HG03342 (cell line): ENCODE measurements at regions not wholly inside any gene's neighbourhood (a gene's known extent, or its start where the extent isn't known, plus 50 kb on each side); places are given as distances from the start of the nearest gene placed in this dataset.
"Not testable (repeated sequence)": the region's sequence is repeated elsewhere in the genome, so short reads cannot be mapped to it uniquely, and the experiment has no call there.

ENCODE experiments used
- ATAC-seq: cut with Tn5 transposase; IDR thresholded peaks from one replicate; pipeline ENCODE4 v1.9.1; 2021; ENCODE audit warnings: mild to moderate bottlenecking, moderate library complexity; ENCODE audit not compliant: unreplicated experiment

DNA sequence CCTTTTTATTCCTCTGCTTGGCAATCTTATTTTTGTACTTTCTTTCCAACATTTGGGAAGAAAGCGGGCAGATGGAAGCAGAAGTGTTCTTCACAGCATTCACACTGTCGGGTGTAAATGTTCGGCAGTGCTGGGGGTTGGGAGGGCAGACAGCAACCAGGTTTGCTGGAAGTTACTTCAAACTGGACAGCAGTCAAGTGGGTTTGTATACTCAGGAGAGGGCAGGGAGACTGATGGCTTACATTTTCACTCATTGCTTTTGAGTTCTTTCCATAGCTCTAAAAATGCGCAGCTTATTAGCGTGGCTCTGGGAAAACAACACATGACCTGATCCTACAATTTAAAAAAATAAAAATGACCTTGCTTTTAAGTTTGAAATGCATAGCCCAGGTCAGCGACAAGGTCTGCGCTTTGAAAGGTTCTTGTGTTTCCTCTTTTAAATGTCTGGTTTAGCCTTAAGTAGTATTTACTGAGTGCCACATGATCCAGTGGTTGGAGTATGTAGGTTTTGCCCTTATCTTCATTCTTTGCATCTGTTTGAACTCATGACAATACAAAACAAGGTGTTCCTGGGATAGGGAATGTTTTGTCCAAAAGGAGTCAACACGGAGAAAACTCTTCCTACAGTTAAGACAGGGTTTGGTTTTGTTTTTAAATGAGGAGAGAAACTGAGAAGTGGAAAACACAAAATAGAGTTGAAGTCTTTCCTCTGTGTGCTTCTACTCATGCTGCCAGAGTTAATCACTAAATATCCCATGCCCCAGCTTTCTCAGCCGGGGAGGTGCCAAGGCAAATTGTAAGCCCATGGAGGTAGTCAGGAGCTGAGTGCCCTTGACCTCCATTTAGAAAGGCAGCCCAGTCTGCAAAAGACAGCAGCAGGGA lies 132.7 kb upstream of the DMRT1 start:
- no peak for ATAC-seq

DNA sequence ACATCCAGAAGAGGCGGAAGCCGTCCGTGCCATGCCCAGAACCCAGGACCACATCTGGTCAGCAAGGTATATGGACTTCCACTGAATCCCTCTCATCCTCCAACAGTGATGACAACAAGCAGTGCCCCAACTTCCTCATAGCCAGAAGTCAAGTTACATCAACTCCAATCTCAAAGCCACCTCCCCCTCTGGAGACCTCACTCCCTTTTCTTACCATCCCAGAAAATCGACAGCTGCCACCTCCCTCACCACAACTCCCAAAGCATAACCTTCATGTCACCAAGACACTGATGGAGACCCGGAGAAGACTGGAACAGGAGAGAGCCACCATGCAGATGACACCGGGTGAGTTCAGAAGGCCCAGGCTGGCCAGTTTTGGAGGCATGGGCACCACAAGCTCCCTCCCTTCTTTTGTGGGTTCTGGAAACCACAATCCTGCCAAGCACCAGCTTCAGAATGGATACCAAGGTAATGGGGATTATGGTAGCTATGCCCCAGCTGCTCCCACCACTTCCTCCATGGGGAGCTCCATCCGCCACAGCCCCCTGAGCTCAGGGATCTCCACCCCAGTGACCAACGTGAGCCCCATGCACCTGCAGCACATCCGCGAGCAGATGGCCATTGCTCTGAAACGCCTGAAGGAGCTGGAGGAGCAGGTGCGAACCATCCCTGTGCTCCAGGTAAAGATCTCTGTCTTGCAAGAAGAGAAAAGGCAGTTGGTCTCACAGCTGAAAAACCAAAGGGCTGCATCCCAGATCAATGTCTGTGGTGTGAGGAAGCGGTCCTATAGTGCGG lies 130.3 kb upstream of the DMRT1 start:
- ATAC-seq: no peak

DNA sequence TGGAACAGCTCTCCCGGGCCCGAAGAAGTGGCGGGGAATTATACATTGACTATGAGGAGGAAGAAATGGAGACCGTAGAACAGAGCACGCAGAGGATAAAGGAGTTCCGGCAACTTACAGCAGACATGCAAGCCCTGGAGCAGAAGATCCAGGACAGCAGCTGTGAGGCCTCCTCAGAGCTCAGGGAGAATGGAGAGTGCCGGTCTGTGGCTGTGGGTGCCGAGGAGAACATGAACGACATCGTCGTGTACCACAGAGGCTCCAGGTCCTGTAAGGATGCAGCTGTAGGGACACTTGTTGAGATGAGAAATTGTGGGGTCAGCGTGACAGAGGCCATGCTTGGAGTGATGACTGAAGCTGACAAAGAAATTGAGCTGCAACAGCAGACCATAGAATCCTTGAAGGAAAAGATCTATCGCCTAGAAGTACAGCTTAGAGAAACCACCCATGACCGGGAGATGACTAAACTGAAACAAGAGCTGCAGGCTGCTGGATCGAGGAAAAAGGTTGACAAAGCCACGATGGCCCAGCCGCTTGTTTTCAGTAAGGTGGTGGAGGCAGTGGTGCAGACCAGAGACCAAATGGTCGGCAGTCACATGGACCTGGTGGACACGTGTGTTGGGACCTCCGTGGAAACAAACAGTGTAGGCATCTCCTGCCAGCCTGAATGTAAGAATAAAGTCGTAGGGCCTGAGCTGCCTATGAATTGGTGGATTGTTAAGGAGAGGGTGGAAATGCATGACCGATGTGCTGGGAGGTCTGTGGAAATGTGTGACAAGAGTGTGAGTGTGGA lies 129.5 kb upstream of the DMRT1 start:
- no peak for ATAC-seq

DNA sequence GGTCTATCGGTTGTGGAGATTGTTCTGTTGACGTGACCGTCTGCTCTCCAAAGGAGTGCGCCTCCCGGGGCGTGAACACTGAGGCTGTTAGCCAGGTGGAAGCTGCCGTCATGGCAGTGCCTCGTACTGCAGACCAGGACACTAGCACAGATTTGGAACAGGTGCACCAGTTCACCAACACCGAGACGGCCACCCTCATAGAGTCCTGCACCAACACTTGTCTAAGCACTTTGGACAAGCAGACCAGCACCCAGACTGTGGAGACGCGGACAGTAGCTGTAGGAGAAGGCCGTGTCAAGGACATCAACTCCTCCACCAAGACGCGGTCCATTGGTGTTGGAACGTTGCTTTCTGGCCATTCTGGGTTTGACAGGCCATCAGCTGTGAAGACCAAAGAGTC lies 128.9 kb upstream of the DMRT1 start:
- no peak for ATAC-seq

DNA sequence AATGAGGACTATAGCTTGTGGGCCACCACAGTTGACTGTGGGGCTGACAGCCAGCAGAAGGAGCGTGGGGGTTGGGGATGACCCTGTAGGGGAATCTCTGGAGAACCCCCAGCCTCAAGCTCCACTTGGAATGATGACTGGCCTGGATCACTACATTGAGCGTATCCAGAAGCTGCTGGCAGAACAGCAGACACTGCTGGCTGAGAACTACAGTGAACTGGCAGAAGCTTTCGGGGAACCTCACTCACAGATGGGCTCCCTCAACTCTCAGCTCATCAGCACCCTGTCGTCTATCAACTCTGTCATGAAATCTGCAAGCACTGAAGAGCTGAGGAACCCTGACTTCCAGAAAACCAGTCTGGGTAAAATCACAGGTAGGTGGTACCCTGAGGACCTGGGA lies 128.4 kb upstream of the DMRT1 start:
- no peak for ATAC-seq

DNA sequence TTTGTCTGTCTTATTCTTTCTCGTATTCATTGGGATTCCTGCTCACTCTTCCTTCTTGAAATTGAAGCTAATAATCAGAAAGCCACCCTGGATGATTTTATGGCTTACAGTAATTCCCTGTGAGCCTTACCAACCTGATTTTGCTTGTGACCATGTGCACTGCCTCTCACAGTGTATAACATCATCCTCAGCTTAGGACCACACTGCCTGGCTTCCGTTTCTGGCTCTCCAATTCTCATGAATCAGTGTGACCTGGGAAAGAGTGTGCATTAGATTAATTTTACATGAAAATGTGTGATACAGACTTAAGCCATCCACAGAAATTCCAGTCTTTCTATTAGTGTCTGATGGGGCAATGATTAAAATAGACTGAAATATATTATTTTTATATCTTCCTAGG lies 126.8 kb upstream of the DMRT1 start:
- no peak for ATAC-seq

DNA sequence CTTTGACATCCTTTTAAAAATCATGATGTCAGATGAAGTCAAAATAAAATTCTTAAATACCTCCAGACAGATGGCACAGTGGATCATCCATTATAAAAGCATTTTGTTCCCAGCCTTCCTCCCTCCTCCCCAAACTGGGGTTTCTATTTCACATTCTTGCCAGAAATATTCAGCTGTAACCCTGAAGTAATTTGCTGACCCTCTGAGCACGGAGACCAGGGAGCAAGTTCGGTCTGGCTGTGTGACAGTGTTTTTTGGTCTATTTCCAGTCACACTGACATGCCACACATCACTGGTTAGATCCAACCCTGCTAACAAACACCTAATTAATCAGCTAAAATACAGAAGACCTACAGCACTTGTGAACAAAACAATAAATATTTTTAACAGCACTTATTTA lies 126.2 kb upstream of the DMRT1 start:
- no peak for ATAC-seq

DNA sequence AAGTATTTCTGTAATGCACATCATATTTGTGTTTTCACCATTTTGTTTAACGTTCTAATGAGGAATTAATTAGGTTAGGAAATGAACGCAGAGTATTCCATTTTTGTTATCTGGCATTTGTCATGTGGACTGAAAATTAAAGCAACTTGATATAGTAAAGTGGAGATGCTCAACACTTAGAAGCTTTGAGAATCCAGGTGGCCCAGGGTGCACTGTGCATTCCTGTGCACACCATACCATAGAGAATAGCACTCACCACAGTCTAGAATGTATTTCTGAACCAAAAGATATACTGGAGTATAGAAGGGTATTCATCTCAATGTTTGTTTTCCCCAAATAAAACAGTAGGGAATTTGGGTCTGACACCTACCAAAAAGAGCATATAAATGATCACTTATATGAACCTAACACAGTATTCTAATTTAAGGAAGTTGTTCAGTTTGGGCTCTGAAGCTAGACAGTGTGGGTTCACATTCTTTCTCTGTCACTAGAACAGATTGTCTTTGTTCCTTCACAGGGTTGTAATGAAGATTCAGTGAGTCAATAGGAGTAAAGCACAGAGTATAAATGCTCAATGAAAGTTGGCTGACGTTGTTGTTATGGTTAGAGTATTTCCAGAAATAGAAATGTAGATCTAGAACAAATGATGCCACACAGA lies 125.6 kb upstream of the DMRT1 start:
- ATAC-seq: no peak

DNA sequence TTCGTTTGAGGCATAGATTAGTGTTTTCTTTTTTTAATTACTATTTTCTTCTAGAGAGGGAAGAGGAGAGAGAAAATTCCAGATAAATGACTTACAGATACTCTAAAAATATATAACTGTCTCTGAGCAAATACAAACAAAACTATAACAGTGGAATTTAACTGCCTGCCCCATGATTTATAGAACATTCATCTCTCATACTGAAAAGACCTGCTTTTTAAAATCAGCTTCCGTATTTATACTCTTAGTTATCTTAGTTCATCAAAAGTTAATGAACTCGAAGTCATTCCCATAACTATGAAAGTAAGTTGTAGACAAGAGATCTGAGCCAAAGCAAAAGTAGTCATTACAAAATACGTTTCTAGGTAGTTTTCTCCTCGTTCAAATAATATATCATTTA lies 123.8 kb upstream of the DMRT1 start:
- no peak for ATAC-seq

DNA sequence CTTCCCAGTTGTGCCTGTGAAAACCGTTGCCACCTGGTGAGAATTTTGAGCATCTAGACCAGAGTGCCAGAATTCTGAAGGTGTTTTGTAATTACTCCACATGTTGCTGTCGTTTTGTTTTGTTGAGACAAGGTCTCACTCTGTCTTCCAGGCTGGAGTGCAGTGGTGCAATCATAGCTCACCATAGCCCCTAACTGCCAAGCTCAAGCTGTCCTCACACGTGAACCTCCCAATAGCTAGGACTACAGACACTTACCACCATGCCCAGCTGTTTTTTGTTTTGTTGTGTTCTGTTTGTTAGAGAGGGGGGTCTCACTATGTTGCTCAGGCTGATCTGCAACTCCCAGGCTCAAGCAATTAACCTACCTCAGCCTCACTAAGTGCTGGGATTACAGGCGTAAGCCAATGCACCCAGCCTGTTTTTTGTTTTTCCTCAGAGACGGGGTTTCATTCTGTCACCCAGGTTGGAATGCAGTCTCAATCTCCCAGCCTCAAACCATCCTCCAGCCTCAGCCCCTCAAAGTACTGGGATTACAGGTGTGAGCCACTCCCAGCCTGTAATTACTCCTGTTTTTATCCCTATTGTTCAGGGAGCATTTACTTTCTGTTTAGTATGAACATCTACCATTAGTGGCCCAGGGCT lies 121.1 kb upstream of the DMRT1 start:
- ATAC-seq: no peak

DNA sequence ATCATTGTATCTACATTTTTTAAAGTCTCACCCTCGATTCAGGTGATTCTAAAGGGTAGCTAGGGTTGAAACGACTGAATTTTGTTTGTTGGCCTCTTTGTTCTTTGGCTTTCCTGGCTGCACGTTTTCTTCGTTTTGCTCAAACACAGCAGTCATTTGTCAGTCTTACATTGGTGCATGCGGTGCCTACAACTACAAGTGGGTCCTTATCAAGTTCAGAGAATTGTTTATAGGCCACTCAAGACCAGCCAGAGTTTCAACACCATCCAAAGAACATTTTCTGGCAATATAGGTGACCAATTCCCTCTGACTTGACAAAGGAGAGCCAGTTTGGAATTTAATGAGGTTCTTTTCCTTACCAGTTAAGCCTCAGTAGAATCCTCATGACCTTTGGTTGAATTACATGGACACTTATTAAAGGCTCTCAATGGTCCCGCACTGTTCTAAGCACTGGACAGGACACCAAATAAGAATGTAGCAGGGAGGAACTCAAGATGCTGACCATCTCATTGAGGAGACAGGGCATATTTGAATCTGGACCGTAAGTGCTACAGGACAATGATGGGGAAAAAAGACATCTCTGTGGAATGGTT lies 119.0 kb upstream of the DMRT1 start:
- ATAC-seq: no peak

DNA sequence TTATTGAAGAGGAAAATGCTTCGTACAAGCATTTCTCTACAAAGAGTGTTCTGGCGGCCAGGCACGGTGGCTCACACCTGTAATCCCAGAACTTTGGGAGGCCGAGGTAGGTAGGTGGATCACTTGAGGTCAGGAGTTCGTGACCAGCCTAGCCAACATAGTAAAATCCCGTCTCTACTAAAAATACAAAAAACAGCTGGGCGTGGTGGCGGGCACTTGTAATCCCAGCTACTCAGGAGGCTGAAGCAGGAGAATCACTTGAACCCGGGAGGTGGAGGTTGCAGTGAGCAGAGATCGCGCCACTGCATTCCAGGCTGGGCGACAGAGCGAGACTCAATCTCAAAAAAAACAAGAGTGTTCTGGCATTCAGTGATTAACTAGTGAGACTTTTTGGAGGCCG lies 117.0 kb upstream of the DMRT1 start:
- not testable (repeated sequence) for ATAC-seq

DNA sequence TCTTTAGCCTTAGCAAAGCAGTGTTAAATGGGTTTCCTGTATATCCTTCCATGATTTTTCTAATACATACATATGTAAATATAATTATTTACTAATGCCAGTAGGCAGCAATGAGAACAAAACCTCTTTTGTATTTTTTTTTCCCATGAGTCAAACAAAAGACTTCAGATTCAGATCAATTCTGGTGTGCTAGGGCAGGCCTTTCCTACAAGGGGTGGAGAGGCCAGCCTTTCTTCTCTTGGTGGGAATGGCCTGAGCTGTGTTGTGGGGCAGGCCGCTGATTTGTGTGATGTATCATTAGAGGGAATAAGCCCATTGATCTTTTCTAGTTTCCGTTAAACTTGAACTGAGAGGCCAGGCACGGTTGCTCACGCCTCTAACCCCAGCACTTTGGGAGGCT lies 115.5 kb upstream of the DMRT1 start:
- no peak for ATAC-seq

DNA sequence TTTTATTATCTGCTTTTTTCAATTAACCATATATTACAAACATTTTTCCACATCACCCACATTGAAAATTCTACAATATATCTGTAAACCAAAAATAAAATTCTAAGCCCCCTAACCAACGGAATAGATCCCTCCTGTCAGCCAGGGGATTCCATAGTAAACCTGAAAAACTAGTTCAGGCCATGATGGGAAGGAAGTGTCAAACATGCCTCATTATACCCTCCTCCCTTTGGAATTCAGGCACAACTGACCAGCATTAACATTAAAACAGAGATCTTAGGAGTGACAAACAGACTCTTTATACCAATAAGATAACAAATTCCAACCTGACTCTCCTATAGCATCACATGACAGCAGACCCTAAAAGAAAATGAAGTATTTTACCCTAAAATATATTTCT lies 113.7 kb upstream of the DMRT1 start:
- ATAC-seq: no peak

DNA sequence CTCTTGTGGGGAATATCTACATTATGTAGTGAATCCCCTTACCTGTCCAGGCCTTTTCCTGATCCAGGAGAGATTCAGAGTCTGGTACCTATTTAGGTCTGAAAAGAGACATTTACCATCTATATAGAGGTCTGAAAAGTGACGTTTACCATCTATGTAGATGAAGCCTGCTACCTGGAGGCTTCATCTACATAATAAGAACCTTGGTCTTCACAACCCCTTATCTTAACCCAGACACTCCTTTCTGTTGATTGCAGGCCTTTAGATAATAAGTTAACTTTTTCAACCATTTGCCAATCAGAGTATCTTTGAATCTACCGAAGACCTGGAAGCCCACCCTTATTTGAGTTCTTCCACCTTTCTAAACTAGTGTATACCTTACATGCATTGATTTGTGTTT lies 113.0 kb upstream of the DMRT1 start:
- ATAC-seq: no peak

DNA sequence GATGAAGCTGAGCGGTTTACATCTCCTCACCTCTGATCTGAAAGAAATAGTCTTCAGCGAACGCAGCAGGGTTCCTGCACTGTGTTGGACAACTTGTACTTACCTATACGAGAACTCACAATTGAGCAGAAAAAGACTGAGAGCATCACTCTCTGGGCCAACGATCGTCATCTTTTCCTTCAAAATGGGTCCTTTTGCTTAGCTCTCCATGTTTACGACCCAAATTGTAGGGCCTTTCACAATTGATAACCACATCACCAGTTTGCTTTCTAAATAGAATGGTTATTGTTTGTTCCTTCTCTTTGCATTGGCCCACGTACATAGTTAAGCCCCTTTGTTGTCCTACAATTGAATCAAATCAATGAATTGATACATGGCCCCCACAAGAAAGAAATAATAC lies 110.0 kb upstream of the DMRT1 start:
- no peak for ATAC-seq

DNA sequence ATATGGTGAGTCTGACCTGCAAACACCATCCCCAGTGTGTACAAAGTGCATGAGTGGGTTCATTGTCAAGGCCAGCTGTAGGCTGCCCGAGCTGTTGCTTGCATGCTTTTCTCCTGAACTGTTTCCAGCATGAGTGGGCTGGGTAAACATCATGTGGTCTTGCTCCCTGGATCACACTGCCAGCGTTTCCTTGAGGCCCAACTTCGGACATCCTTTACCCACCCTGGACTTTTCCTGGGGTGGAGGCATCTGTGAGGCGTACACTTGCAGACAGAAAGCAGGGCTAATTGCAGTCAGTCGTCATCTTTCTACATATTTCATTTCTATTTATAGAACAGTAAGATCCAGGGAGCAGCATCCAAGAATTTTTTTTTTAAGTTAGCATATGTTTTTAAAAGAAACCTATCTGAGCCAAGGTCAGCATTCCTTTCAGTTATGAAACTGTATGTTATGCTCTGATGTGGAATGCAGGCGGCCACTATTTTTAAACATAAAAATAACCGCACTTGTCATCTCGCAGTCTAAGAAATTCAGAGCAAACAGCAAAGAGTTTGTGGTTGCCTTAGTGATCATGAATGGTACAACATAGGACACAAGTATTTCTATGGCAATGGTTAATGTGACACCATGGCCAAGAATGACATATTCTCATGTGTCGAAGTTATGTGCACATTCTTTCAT lies 106.5 kb upstream of the DMRT1 start:
- ATAC-seq: no peak

DNA sequence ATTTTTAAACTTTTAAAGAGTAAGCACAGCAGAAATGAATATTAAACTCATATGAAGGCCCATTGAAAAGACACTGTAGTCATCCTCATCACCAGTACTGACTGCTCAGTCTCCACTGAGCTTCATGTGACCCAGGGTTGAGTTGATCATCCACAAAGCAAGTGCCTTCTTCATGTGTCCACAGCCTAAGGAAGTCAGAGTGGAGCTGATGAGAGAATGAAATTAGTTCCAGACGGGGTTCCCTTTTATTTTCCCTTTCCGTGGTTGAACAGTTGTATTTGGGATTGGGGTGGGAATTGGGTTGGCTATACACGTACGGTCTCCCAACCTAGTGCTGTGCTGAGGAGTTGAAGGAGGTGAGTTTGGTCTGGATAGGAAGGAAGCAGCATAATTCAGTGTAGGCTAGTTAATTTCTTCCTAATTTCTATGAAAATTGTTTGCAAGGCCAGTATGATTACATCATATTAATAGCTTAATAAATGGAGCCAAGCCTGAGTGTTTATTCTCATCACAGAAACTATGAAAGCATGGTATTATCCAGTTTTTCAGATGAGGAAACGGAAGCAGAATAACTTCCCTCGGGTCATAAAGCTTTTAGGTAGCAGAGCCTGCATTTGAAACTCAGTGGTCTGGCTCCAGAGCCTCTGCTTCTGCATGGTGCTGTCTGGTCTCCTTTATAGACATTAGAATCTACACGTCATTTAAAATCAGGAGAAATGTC lies 103.9 kb upstream of the DMRT1 start:
- no peak for ATAC-seq
